Adrenal gland (tissue), 5 donors: ENCODE measurements at regions not wholly inside any gene's neighbourhood (a gene's known extent, or its start where the extent isn't known, plus 50 kb on each side); places are given as distances from the start of the nearest gene placed in this dataset.

ENCODE experiments used
- CTCF ChIP-seq, 6 experiments: fragments of 450-650 bp in 4 of 6; fragments of 200-600 bp in 2 of 6; sonication (generic) in 1 of 6; IDR thresholded peaks; 1 replicate in 5 of 6; 2 replicates in 1 of 6; pipeline versions ENCODE4 v1.5.1 to v1.8.0; 2016 to 2021; ENCODE audit warnings: antibody characterized with exemption in 6 of 6, mild to moderate bottlenecking in 2 of 6, moderate library complexity in 1 of 6
- POLR2A ChIP-seq, 2 donors: fragments of 450-650 bp; IDR thresholded peaks; one replicate each; pipeline ENCODE4 v1.6.1; 2017; ENCODE audit warnings: antibody characterized with exemption in 2 of 2, mild to moderate bottlenecking in 2 of 2, moderate library complexity in 1 of 2
- donor health status: DM: no; HTN: no; CAD: no.

- TF ChIP-seq CTCF (IDR thresholded peaks at IDR 0.05) (no peak), POLR2A (IDR thresholded peaks at IDR 0.05) (no peak)
Measured at GRCh38 chrY:15593476-15594160, 1069.3 kb downstream of the NLGN4Y start.
